ENCODE measurements at regions not wholly inside any gene's neighbourhood (a gene's known extent, or its start where the extent isn't known, plus 50 kb on each side); places are given as distances from the start of the nearest gene placed in this dataset.

- Histone ChIP-seq H3K4me3 (replicated peaks; ENCODE audit: low read depth, low read length) (no peak overlapping the region), H3K36me3 (ENCODE audit: control insufficient read depth, insufficient read depth, low read length) (no peaks in the 10 kb centered on the region), H3K27me3 (replicated peaks; ENCODE audit: control insufficient read depth, insufficient read depth, low read length) (no peaks in the 10 kb centered on the region)
- TF ChIP-seq CTCF (IDR thresholded peaks at IDR 0.05; ENCODE audit: insufficient read depth, low read length, poor library complexity, severe bottlenecking) = no peak
- DNase-seq (ENCODE audit: extremely low read depth, insufficient read length) = no peak
These were observed 228.1 kb downstream of the EDA2R start for GRCh38 chrX:66410806-66411205.

Data from GM06990 (cell line).